Tibial nerve (tissue), 4 donors: ENCODE measurements at regions not wholly inside any gene's neighbourhood (a gene's known extent, or its start where the extent isn't known, plus 50 kb on each side); places are given as distances from the start of the nearest gene placed in this dataset.

Experiments
- CTCF ChIP-seq, 5 experiments: fragments of 200-600 bp in 3 of 5; fragments of 450-650 bp in 2 of 5; sonication (generic) in 3 of 5; IDR thresholded peaks; one replicate each; pipeline ENCODE4 v1.5.1; 2016 to 2019; ENCODE audit warnings: antibody characterized with exemption in 5 of 5, mild to moderate bottlenecking in 3 of 5, moderate library complexity in 2 of 5
- EP300 ChIP-seq, 2 donors: sonication (generic); formaldehyde crosslinking; IDR thresholded peaks; one replicate each; pipeline ENCODE4 v1.6.1; 2017; ENCODE audit warnings: antibody characterized with exemption in 2 of 2, mild to moderate bottlenecking in 1 of 2

- no peak for TF ChIP-seq CTCF (IDR thresholded peaks at IDR 0.05)
- TF ChIP-seq EP300 (IDR thresholded peaks at IDR 0.05) = no peak
Measured at GRCh38 chr16:17658881-17659280, 188.1 kb upstream of the XYLT1 start.
